Central memory CD8-positive, alpha-beta T cell (primary cell): ENCODE measurements at regions not wholly inside any gene's neighbourhood (a gene's known extent, or its start where the extent isn't known, plus 50 kb on each side); places are given as distances from the start of the nearest gene placed in this dataset.

ENCODE experiments used
- ATAC-seq: fragments of 150-1000 bp; cut with Tn5 transposase; replicated peaks from 2 replicates; pipeline ENCODE4 v1.10.0; 2022; ENCODE audit warnings: mild to moderate bottlenecking, moderate FRiP score, moderate number of reproducible peaks; ENCODE audit not compliant: poor library complexity, severe bottlenecking; ENCODE audit errors: extremely low read depth
- DNase-seq, 2 donors: peaks; one replicate each; pipeline ENCODE4 v3.0.0; 2021; ENCODE audit warnings: low spot score in 2 of 2
- H3K27ac Mint-ChIP-seq: one replicate; pipeline ENCODE4 v1.8.0; 2022; ENCODE audit warnings: low read depth, mild to moderate bottlenecking, moderate library complexity, mixed read lengths
- H3K27me3 Mint-ChIP-seq: one replicate; pipeline ENCODE4 v1.8.0; 2022; ENCODE audit warnings: mixed read lengths
- H3K36me3 Mint-ChIP-seq: one replicate; pipeline ENCODE4 v1.8.0; 2022; ENCODE audit warnings: mild to moderate bottlenecking, moderate library complexity, mixed read lengths; ENCODE audit not compliant: insufficient read depth
- H3K4me1 Mint-ChIP-seq: one replicate; pipeline ENCODE4 v1.8.0; 2022; ENCODE audit warnings: mixed read lengths
- H3K4me3 Mint-ChIP-seq: one replicate; pipeline ENCODE4 v1.8.0; 2022; ENCODE audit warnings: mild to moderate bottlenecking, moderate library complexity, mixed read lengths
- H3K9me3 Mint-ChIP-seq: one replicate; pipeline ENCODE4 v1.8.0; 2022; ENCODE audit warnings: mixed read lengths

DNA sequence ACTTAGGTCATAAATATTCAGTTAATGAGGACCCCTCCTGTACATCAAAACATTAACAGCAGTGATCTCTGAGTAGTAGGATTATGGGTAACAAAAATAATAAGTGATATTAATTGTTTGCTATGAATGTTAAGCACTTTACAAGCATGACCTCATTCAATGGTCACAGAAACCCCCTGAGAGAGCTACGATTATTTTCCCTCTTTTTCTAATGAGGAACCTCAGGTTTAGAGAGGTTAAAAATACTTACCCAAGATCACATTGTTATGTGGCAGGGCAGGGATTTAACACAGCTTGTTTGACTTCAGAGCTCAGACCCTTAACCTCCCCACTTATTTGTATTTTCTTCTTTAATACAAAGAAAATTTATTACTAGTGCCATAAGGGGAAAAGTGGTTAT, 228.2 kb downstream of the TBL1XR1 start:
- ATAC-seq = no peak
- Mint-ChIP-seq H3K4me1 (no peaks in the 10 kb centered on the region), H3K36me3 (no peaks in the 10 kb centered on the region), H3K27me3 (no peaks in the 10 kb centered on the region), H3K9me3 (no peaks in the 10 kb centered on the region), H3K4me3 (no peak overlapping the region), H3K27ac (no peak overlapping the region)
- no peak for DNase-seq

DNA sequence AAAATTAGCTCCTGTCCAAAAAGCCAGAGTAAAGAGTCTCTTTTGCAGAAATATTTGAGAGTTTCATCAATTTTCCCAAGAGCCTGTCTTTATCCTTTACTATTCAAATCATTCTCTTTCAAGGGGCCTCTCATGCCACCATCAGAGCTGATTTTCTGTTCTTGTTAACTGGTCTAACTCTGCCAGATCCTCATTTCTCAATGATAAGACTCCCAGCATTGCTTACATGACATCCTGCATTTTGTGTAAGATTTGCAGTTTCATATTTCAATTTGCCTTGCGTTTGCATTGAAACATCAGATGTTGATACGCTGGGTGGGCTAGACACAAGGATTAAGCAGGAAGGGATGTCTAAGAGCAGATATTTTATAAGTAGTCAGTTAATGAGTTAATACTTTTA, 228.7 kb downstream of the TBL1XR1 start:
- H3K27me3 Mint-ChIP-seq = no peaks in the 10 kb centered on the region
- no peak overlapping the region for H3K27ac Mint-ChIP-seq
- ATAC-seq (no peak), DNase-seq (no peak)
- no peak overlapping the region for H3K4me3 Mint-ChIP-seq
- H3K36me3 Mint-ChIP-seq = no peaks in the 10 kb centered on the region
- H3K9me3 Mint-ChIP-seq = no peaks in the 10 kb centered on the region
- no peaks in the 10 kb centered on the region for H3K4me1 Mint-ChIP-seq

DNA sequence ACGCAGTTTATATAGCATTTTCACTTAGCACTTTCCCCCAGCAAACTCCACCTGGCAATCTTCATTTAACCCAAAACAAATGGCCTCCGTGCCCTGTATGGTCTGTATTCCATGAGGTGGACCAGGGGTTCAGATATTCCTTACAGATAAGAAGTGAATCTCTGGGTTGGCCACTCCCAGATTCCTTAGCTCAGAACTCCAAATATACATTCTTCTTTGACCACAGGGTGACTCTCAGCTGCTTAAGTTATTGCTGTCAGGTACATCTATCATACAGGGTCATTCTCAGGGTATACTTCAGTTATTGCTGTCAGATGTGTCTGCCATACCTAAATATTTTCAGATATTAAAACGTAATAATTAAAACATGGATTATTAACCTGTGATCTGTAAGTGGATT, 229.8 kb downstream of the TBL1XR1 start:
- Mint-ChIP-seq H3K27ac (no peak overlapping the region), H3K4me3 (no peak overlapping the region), H3K36me3 (no peaks in the 10 kb centered on the region), H3K27me3 (peaks cover 7% of the 10 kb centered on the region), H3K9me3 (no peaks in the 10 kb centered on the region), H3K4me1 (no peaks in the 10 kb centered on the region)
- DNase-seq (no peak), ATAC-seq (no peak)

DNA sequence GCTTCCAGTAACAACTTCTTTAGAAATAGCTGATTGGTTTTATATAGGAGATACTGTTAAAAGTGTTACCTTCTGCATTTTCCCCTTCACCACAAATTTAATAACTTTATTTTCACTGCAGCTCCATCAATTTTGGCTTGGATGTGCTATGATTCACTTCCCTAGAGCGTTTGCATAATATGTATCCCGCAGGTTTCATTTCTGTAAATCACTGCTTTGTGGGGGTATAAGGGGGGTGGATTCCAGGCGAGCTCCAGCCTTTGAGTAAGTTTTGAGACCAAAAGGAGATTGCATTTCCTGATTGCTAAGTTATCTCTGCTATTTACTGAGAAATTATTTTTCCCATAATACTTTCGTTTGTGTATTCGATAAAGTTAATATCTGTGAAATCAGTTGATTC, 232.6 kb downstream of the TBL1XR1 start:
- H3K4me3 Mint-ChIP-seq = no peak overlapping the region

DNA sequence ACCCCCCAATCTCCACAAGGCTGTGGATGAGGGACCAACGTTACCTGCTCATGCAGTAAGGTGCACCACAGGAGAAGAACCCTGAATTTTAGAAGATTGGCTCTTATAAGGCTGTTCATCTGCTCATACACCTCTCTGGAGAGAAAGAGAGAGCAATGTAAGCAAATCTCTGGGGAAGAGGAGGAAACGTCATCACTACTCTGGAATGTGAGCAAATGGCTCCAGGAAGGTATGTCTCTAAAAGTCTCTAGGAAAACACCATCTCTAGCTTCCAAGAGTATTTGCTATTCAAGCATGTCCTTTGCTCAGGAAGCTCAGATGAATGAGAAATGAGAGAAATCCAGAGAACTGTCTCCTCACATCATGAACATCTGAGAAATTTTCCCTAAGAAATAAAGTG, 235.4 kb downstream of the TBL1XR1 start:
- H3K4me3 Mint-ChIP-seq = no peak overlapping the region
- no peaks in the 10 kb centered on the region for H3K9me3 Mint-ChIP-seq
- DNase-seq (no peak), ATAC-seq (no peak)
- peaks cover 24% of the 10 kb centered on the region for H3K27me3 Mint-ChIP-seq
- no peak overlapping the region for H3K27ac Mint-ChIP-seq
- H3K36me3 Mint-ChIP-seq = no peaks in the 10 kb centered on the region
- H3K4me1 Mint-ChIP-seq = no peaks in the 10 kb centered on the region

More for the DNA sequence above, 232.6 kb downstream of the TBL1XR1 start:
- Mint-ChIP-seq H3K36me3 (no peaks in the 10 kb centered on the region), H3K9me3 (no peaks in the 10 kb centered on the region), H3K4me1 (no peaks in the 10 kb centered on the region), H3K27ac (no peak overlapping the region), H3K27me3 (peaks cover 24% of the 10 kb centered on the region)
- ATAC-seq (no peak), DNase-seq (no peak)

DNA sequence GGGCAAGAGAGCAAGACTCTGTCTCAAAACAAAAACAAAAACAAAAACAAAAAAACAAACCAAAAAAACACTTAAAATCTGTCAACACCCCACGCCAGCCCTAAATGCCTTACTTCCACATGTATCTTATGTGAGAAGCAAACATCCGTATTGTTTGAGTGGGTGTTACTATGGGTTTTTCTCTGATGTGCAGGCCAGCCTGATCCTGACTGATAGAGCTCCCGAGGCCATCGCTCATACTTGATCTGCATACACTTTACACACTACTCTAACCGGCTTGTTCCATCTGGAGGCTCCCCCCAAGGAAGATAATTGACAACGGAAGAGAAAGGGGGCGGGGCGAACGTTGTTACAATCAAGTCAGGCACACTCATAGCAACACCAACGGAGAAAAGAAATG, 237.4 kb downstream of the TBL1XR1 start:
- H3K36me3 Mint-ChIP-seq = no peaks in the 10 kb centered on the region
- no peaks in the 10 kb centered on the region for H3K4me1 Mint-ChIP-seq
- no peaks in the 10 kb centered on the region for H3K9me3 Mint-ChIP-seq
- H3K27ac Mint-ChIP-seq = no peak overlapping the region
- H3K4me3 Mint-ChIP-seq = no peak overlapping the region
- no peak for ATAC-seq
- DNase-seq = no peak
- peaks cover 24% of the 10 kb centered on the region for H3K27me3 Mint-ChIP-seq

DNA sequence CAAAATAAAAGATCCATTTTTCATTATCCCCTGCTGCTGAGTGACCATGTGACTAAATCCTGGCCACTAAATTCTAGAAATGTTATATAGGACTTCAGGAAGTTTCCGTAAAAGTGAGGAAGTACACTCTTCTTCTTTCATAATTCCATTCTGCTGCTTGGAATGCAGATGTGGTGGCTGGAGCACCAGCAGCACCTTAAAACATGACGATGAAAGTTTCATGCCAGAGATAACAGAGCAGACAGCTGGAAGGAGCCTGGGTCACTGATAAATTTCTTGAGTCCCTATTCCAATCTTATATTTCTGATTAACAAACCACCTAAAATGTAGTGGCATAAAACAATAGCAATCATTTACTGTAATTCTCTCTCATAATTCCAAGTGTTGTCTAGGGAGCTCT, 238.7 kb downstream of the TBL1XR1 start:
- H3K36me3 Mint-ChIP-seq = no peaks in the 10 kb centered on the region
- no peaks in the 10 kb centered on the region for H3K9me3 Mint-ChIP-seq
- peaks cover 24% of the 10 kb centered on the region for H3K27me3 Mint-ChIP-seq
- no peaks in the 10 kb centered on the region for H3K4me1 Mint-ChIP-seq
- DNase-seq (no peak), ATAC-seq (no peak)
- no peak overlapping the region for H3K27ac Mint-ChIP-seq
- no peak overlapping the region for H3K4me3 Mint-ChIP-seq

DNA sequence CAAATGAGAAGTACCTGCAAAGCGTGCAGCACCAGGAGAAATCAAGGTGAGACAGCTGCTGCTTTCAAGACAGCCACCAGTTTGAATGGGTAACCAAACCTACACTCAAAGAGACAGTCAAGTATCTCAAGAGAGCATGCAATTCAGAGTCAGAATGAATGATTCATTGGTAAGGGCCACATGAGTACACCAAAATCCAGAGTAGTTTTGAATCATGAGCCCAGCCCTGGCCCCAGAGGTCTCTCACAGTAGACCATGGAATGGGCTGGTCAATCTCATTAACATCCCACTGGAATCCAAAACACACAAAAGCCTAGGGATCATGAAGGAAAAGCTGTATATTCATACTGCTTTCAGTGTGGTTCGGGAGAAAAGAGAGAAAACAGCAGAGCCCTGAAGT, 242.8 kb downstream of the TBL1XR1 start:
- peaks cover 10% of the 10 kb centered on the region for H3K27me3 Mint-ChIP-seq
- H3K36me3 Mint-ChIP-seq = no peaks in the 10 kb centered on the region
- no peaks in the 10 kb centered on the region for H3K4me1 Mint-ChIP-seq
- no peak overlapping the region for H3K4me3 Mint-ChIP-seq
- H3K9me3 Mint-ChIP-seq = no peaks in the 10 kb centered on the region
- H3K27ac Mint-ChIP-seq = no peak overlapping the region
- ATAC-seq (no peak), DNase-seq (no peak)

DNA sequence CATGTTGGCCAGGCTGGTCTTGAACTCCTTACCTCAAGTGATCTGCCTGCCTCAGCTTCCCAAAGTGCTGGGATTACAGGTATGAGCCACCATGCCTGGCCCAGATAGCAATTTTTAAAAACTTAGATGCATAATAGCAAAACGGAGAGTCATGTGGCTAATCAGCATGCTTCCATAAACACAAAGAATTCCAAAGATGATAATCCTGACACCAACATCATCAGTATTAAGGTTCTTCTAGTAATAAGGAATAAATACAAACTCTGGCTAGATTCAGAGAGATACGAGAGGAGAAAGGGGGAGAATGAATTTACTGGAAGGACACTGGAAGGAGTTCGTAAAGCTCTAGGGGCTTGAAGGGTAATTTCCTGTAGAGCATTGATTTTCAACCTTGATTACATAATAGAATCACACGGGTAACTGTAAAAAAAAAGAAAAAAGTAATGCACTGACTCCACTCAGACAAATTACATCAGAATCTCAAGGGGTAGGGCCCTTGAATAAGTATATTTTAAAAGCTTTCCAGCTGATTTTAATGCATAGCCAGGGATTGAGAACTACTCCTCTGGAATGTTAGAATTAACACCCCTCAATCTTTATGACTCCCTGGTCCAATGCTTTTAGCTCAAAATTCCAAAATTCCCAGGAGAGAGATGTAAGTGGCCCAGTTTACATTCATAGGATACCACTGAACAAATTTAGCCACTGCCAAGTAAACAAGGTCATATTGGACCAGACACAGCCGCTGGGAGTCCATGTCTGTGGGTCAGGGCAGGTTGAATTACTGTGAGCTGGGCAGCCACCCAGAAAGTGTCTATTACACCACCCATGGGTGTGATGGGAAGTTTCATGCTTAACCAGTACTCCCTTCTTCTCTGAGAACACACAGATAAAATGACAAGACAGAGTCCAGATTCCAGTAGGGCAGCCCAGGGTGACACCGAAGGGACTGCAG, 243.9 kb downstream of the TBL1XR1 start:
- no peak for DNase-seq
- H3K27ac Mint-ChIP-seq = no peak overlapping the region

DNA sequence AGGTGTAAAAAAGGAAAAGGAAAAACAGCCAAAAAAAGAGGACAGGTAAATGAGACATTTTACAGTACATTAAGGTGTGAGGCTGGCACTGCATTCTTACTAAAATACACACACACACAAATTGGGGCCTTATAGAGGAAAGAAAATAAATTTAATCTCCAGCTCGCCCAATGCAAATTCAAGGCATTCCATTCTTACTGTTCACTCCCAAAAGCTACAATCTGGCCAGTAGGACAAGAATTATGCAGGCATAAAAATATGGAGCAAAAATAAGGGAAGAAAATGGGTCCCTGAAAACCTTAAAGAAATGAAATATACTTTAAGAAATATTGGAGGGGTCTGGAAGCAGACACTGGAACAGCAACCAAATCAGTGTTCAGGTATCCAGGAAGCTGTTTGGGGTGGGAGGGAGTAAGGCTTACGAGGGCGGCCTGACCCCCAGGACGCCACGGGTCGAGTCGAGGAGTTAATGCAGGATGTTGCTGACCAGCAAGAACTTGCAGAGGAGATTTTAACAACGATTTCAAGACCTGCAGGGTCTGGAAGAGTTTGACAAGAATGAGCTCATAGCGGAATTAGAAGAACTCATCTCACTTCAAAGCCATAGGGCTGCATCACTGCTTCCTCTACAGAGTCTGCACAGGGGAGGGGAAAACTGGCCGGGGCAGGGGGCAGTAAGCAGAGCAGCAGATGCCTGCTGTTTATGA, 245.5 kb downstream of the TBL1XR1 start:
- Mint-ChIP-seq H3K27me3 (peaks cover 10% of the 10 kb centered on the region), H3K4me1 (no peaks in the 10 kb centered on the region), H3K36me3 (no peaks in the 10 kb centered on the region), H3K9me3 (no peaks in the 10 kb centered on the region), H3K27ac (no peak overlapping the region), H3K4me3 (no peak overlapping the region)
- DNase-seq (no peak), ATAC-seq (no peak)

More for the DNA sequence above, 243.9 kb downstream of the TBL1XR1 start:
- ATAC-seq = no peak
- Mint-ChIP-seq H3K27me3 (peaks cover 10% of the 10 kb centered on the region), H3K36me3 (no peaks in the 10 kb centered on the region), H3K4me1 (no peaks in the 10 kb centered on the region), H3K4me3 (no peak overlapping the region), H3K9me3 (no peaks in the 10 kb centered on the region)

DNA sequence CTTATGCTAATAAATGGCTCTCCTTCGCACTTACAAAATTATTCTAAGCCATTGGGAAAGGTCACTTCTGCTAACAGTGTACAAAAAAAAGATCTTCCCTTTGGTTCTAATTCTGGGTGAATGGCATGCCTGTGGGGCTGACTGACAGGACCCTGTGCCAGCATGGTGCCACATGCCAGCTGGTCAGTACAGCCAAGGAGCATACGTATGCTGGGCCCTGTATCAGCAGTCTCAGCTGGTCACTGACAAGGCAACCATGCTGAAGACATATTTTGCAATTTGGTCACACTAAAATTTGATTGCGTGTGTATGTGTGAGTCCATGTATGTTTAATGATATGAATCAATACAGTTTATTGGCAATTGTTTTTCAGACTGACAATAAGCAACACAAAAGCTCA, 246.1 kb downstream of the TBL1XR1 start:
- Mint-ChIP-seq H3K4me3 (no peak overlapping the region), H3K27me3 (peaks cover 10% of the 10 kb centered on the region), H3K9me3 (no peaks in the 10 kb centered on the region), H3K4me1 (no peaks in the 10 kb centered on the region), H3K36me3 (no peaks in the 10 kb centered on the region), H3K27ac (no peak overlapping the region)
- no peak for ATAC-seq
- no peak for DNase-seq

DNA sequence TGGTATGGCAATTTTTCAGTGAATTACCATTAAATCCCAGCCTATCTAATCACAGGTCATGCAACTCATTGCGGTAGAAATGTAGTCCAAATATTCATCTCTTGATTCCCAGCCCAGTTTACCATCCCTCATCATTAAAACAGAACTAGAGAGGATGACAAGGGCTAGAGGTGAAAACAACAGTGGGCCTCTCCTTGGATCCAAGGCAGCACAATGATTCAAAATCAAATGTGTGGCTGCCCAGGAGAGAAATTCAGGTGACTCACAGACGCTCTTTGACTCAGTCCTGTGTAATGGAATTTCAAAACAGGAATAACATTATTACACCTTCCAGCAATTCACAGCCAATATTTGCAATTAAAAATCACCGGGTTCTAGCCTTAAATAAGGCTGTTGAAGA, 246.5 kb downstream of the TBL1XR1 start:
- DNase-seq = no peak

DNA sequence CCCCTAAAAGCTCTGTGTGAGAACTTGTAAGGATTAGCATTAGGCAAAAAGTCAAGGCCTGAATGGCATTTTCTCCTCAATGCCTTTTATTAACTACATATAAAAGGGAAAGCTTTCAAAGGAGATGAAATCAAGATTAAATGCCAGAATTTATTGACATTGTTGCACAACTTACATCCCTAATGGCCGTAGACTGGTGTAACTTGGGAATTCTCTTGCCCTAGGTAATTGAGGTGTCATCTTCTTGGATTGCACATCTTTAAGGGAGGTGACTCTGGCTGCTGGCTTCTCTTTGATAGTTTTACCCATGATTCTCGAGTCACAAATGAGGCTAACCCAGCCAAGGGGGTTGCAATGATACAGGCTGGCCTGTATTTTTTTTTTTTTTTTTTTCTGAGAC, 249.1 kb downstream of the TBL1XR1 start:
- no peak for DNase-seq
- no peaks in the 10 kb centered on the region for H3K36me3 Mint-ChIP-seq

More for the DNA sequence above, 246.5 kb downstream of the TBL1XR1 start:
- no peaks in the 10 kb centered on the region for H3K36me3 Mint-ChIP-seq
- no peak overlapping the region for H3K4me3 Mint-ChIP-seq
- H3K4me1 Mint-ChIP-seq = no peaks in the 10 kb centered on the region
- no peak overlapping the region for H3K27ac Mint-ChIP-seq
- no peaks in the 10 kb centered on the region for H3K9me3 Mint-ChIP-seq
- no peak for ATAC-seq
- peaks cover 10% of the 10 kb centered on the region for H3K27me3 Mint-ChIP-seq

More for the DNA sequence above, 249.1 kb downstream of the TBL1XR1 start:
- no peak overlapping the region for H3K27ac Mint-ChIP-seq
- H3K9me3 Mint-ChIP-seq = no peaks in the 10 kb centered on the region
- no peaks in the 10 kb centered on the region for H3K4me1 Mint-ChIP-seq
- ATAC-seq = no peak
- H3K4me3 Mint-ChIP-seq = no peak overlapping the region
- H3K27me3 Mint-ChIP-seq = peaks cover 10% of the 10 kb centered on the region
